ENCODE measurements at regions not wholly inside any gene's neighbourhood (a gene's known extent, or its start where the extent isn't known, plus 50 kb on each side); places are given as distances from the start of the nearest gene placed in this dataset.
"Not testable (repeated sequence)": the region's sequence is repeated elsewhere in the genome, so short reads cannot be mapped to it uniquely, and the experiment has no call there.

- H3K9me3 Mint-ChIP-seq; H3K27me3 Mint-ChIP-seq (ENCODE audit: low read depth); H3K4me3 Mint-ChIP-seq; H3K27ac Mint-ChIP-seq; H3K36me3 Mint-ChIP-seq (ENCODE audit: low read depth); H3K4me1 Mint-ChIP-seq (ENCODE audit: low read depth): not testable (repeated sequence)
Measured at GRCh38 chr7:150020210-150020609, 146.4 kb downstream of the ATP6V0E2 start.

- not testable (repeated sequence) for H3K4me3 Mint-ChIP-seq; H3K4me1 Mint-ChIP-seq (ENCODE audit: low read depth); H3K27ac Mint-ChIP-seq; H3K9me3 Mint-ChIP-seq; H3K36me3 Mint-ChIP-seq (ENCODE audit: low read depth); H3K27me3 Mint-ChIP-seq (ENCODE audit: low read depth)
Measured at GRCh38 chr7:150024550-150025490, 151.1 kb downstream of the ATP6V0E2 start.

- not testable (repeated sequence) for H3K27ac Mint-ChIP-seq; H3K36me3 Mint-ChIP-seq (ENCODE audit: low read depth); H3K9me3 Mint-ChIP-seq
Measured at GRCh38 chr7:150025802-150026201, 152.0 kb downstream of the ATP6V0E2 start.

GRCh38 chr7:150028344-150029012, 154.7 kb downstream of the ATP6V0E2 start:
- H3K36me3 Mint-ChIP-seq (ENCODE audit: low read depth); H3K4me3 Mint-ChIP-seq; H3K27ac Mint-ChIP-seq; H3K27me3 Mint-ChIP-seq (ENCODE audit: low read depth); H3K9me3 Mint-ChIP-seq; H3K4me1 Mint-ChIP-seq (ENCODE audit: low read depth): not testable (repeated sequence)

More at GRCh38 chr7:150025802-150026201, 152.0 kb downstream of the ATP6V0E2 start:
- not testable (repeated sequence) for H3K27me3 Mint-ChIP-seq (ENCODE audit: low read depth); H3K4me3 Mint-ChIP-seq; H3K4me1 Mint-ChIP-seq (ENCODE audit: low read depth)

- not testable (repeated sequence) for H3K4me1 Mint-ChIP-seq (ENCODE audit: low read depth); H3K27me3 Mint-ChIP-seq (ENCODE audit: low read depth); H3K9me3 Mint-ChIP-seq; H3K4me3 Mint-ChIP-seq; H3K27ac Mint-ChIP-seq; H3K36me3 Mint-ChIP-seq (ENCODE audit: low read depth)
Measured at GRCh38 chr7:150029013-150029389, 155.2 kb downstream of the ATP6V0E2 start.

- not testable (repeated sequence) for H3K4me3 Mint-ChIP-seq; H3K27me3 Mint-ChIP-seq (ENCODE audit: low read depth); H3K4me1 Mint-ChIP-seq (ENCODE audit: low read depth); H3K9me3 Mint-ChIP-seq; H3K27ac Mint-ChIP-seq; H3K36me3 Mint-ChIP-seq (ENCODE audit: low read depth)
Measured at GRCh38 chr7:150031733-150032132, 158.0 kb downstream of the ATP6V0E2 start.

GRCh38 chr7:150033711-150034110, 159.9 kb downstream of the ATP6V0E2 start:
- not testable (repeated sequence) for H3K9me3 Mint-ChIP-seq; H3K36me3 Mint-ChIP-seq (ENCODE audit: low read depth); H3K4me3 Mint-ChIP-seq; H3K4me1 Mint-ChIP-seq (ENCODE audit: low read depth); H3K27ac Mint-ChIP-seq; H3K27me3 Mint-ChIP-seq (ENCODE audit: low read depth)

- H3K4me3 Mint-ChIP-seq; H3K9me3 Mint-ChIP-seq; H3K36me3 Mint-ChIP-seq (ENCODE audit: low read depth); H3K27ac Mint-ChIP-seq; H3K27me3 Mint-ChIP-seq (ENCODE audit: low read depth); H3K4me1 Mint-ChIP-seq (ENCODE audit: low read depth): not testable (repeated sequence)
Measured at GRCh38 chr7:150035769-150036168, 162.0 kb downstream of the ATP6V0E2 start.

- H3K4me1 Mint-ChIP-seq (ENCODE audit: low read depth); H3K4me3 Mint-ChIP-seq; H3K27me3 Mint-ChIP-seq (ENCODE audit: low read depth); H3K27ac Mint-ChIP-seq; H3K9me3 Mint-ChIP-seq; H3K36me3 Mint-ChIP-seq (ENCODE audit: low read depth): not testable (repeated sequence)
Measured at GRCh38 chr7:150039061-150039460, 165.3 kb downstream of the ATP6V0E2 start.

- H3K36me3 Mint-ChIP-seq (ENCODE audit: low read depth); H3K27ac Mint-ChIP-seq; H3K9me3 Mint-ChIP-seq; H3K4me1 Mint-ChIP-seq (ENCODE audit: low read depth); H3K4me3 Mint-ChIP-seq: not testable (repeated sequence)
- peaks cover 27% of the 10 kb centered on the region for H3K27me3 Mint-ChIP-seq (ENCODE audit: low read depth)
Measured at GRCh38 chr7:150042281-150042680, 168.5 kb downstream of the ATP6V0E2 start.

GRCh38 chr7:150044771-150045170, 171.0 kb downstream of the ATP6V0E2 start:
- H3K9me3 Mint-ChIP-seq; H3K4me1 Mint-ChIP-seq (ENCODE audit: low read depth); H3K36me3 Mint-ChIP-seq (ENCODE audit: low read depth); H3K4me3 Mint-ChIP-seq; H3K27ac Mint-ChIP-seq: not testable (repeated sequence)
- H3K27me3 Mint-ChIP-seq (ENCODE audit: low read depth) = peaks cover 39% of the 10 kb centered on the region

- H3K4me1 Mint-ChIP-seq (ENCODE audit: low read depth); H3K9me3 Mint-ChIP-seq; H3K36me3 Mint-ChIP-seq (ENCODE audit: low read depth); H3K4me3 Mint-ChIP-seq; H3K27ac Mint-ChIP-seq: not testable (repeated sequence)
- H3K27me3 Mint-ChIP-seq (ENCODE audit: low read depth) = peaks cover 46% of the 10 kb centered on the region
Measured at GRCh38 chr7:150045596-150045995, 171.8 kb downstream of the ATP6V0E2 start.

GRCh38 chr7:150046290-150047194, 172.8 kb downstream of the ATP6V0E2 start:
- H3K36me3 Mint-ChIP-seq (ENCODE audit: low read depth); H3K4me3 Mint-ChIP-seq; H3K9me3 Mint-ChIP-seq; H3K4me1 Mint-ChIP-seq (ENCODE audit: low read depth); H3K27ac Mint-ChIP-seq: not testable (repeated sequence)
- peaks cover 46% of the 10 kb centered on the region for H3K27me3 Mint-ChIP-seq (ENCODE audit: low read depth)

- not testable (repeated sequence) for H3K9me3 Mint-ChIP-seq; H3K4me3 Mint-ChIP-seq; H3K27ac Mint-ChIP-seq; H3K36me3 Mint-ChIP-seq (ENCODE audit: low read depth); H3K4me1 Mint-ChIP-seq (ENCODE audit: low read depth)
- H3K27me3 Mint-ChIP-seq (ENCODE audit: low read depth) = peaks cover 49% of the 10 kb centered on the region
Measured at GRCh38 chr7:150047329-150047728, 173.6 kb downstream of the ATP6V0E2 start.

- not testable (repeated sequence) for H3K4me1 Mint-ChIP-seq (ENCODE audit: low read depth); H3K9me3 Mint-ChIP-seq; H3K36me3 Mint-ChIP-seq (ENCODE audit: low read depth); H3K27ac Mint-ChIP-seq
- Mint-ChIP-seq H3K4me3 (peak overlapping the region; percentile 60), H3K27me3 (ENCODE audit: low read depth) (peaks cover 49% of the 10 kb centered on the region)
Measured at GRCh38 chr7:150047772-150048171, 174.0 kb downstream of the ATP6V0E2 start.

All from T-helper 1 cell treated with Interleukin-12 subunit alpha and Interleukin-12 subunit beta and Interleukin-4 antibody, amounts not matched to agents 30 μg/mL and 1 μg/mL, for 36 hours (primary cell).